NCI-H446 treated with DMSO at 0.1 percent for 48 hours (cell line): ENCODE measurements at regions not wholly inside any gene's neighbourhood (a gene's known extent, or its start where the extent isn't known, plus 50 kb on each side); places are given as distances from the start of the nearest gene placed in this dataset.
A peak's percentile ranks its signal among the peaks of the same experiment; 100 is the strongest.

Experiments used
- DNase-seq: peaks from one replicate; lab custom pipeline; 2025; lab: John Stamatoyannopoulos, UW

DNA sequence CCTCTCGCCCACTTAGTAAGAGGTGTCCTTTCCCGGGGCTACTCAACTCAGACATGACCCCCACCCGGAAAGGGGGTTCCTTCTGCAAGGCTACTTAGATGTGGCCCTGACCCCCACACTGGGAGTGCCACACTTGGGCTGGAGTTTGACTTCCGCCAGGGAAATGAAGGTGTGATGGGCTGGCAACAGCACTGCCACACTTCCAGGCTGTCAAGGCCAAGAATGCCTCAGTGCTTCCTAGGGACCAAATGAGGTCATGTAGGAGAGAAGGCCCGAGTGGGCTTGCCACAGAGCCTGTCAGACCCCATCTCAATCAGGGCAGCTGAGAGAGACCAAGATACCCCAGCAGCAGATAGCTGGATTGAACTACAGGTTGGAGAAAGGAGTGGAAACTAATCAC lies 55.5 kb downstream of the DRD1 start:
- DNase-seq = no peak

- no peak for DNase-seq
Observed at GRCh38 chr5:175387144-175387543, 56.8 kb downstream of the DRD1 start.

DNA sequence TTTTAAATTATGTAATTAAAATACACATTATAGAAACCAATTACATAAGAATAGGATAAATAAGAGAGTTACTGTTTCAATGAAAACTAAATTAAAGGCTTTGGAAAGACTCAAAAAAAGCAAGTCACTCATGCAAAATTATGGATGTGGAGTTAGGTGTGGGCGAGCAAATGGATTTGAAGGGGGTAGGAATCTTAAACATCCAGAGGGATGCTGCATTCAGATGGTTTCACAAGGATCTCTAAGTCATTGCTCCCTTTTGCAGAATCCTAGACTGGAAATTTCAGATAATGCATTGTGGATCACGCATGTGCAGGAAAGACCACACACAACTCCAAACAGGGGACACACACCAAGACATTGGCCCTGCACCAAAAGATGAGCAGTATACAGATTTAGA lies 57.5 kb downstream of the DRD1 start:
- DNase-seq = no peak

DNA sequence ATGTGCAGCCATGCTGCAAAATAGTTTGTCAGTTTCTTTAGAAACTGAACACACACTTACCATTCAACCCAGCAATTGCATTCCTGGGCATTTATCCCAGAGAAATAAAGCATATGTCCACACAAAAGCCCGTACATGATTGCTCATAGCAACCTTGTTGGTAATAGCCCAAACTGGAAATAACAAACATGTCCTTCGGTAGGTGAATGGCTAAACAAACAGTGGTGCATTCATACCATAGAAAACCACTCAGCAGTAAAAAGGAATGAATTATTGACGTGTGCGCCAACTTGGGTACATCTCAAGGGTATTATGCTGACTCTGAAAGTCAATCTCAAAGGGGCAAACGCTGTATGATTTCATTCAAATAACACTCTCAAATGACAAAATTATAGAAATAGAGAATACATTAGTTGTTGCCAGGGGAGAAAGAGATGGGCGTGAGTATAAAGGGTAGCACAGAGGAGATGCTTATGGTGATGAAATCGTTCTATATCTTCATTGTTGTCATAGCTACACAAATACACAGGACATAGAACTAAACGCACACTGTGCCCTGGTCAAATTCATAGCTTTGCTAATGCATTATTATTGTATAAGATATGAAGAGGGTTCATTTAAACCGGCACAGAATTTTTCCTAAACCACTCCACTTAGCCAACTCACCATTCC lies 58.2 kb downstream of the DRD1 start:
- peak; percentile 24 for DNase-seq

DNA sequence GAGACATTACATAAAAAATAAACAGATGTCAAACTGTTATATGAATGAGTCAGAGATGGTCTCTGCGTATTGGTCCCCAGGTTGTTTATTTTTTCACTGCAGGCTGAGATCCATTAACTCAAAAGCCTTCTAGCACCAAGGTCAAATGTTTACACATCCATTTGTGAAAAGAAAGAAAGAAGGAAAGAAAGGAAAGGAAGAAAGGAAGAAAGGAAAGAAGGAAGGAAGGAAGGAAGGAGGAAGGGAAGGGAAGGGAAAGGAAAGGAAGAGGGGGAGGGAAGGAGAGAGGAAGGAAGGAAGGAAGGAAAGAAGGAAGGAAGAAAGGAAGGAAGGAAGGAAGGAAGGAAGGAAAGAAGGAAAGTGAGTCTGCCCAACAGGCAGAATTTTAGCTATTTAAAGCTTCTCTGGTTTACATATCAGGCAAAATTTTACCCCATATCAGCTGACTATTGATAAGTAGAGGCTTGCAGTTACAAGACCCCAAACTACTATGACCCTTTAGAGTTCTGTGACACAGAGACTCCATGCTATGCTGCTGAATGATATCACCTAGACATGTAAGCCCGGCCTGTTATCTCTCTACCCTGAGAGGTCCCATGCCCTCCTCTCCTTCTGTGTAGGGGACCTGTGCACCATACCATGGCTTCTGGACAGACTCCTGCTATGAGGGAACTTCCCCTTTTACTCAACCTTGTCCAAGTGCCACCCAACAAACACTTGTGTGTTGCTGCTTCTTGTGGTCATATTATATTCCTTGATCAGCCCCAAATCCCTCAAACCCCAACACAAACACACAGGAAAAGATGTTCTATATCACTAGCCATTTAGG lies 59.0 kb downstream of the DRD1 start:
- no peak for DNase-seq

DNA sequence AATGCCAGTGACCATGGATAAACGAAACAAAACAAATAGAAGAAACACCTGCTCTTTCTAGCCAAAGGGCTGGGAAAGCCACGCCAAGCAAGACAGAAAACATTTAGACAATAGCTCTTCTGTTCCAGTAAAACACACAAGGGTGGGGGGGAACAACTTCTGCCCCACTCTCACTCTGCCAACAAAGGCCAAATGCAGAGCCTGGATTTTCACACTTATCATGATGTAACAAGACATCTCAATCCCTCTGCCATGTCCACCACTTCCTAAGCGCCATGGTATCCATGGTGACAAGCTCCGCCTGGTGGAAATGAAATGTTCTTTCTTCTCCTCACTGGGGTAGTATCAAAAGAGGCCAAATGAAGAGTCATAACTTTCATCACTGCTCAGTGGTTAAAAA lies 60.6 kb downstream of the DRD1 start:
- no peak for DNase-seq

- DNase-seq = no peak
Observed at GRCh38 chr5:175382171-175382570, 61.8 kb downstream of the DRD1 start.

DNA sequence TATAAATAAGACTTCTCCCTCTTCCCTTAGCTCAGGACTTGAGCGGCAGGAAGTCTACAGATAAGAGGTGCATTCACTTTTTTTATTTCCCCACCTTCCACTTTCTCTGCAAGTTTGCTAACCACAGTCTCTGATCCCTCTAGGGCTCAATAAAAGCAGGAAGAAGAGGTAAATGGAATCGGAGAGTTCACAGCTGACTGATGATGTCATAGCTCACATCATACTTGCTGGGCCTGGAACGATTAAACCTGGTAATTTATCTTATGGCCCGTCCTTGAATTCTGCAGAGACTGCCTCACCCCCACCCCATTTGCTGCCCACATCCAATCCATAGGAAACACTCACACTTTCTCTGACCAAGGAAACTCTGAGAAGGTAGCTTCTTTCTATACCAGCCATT lies 62.9 kb downstream of the DRD1 start:
- no peak for DNase-seq

- no peak for DNase-seq
Observed at GRCh38 chr5:175380701-175381100, 63.3 kb downstream of the DRD1 start.

GRCh38 chr5:175379867-175380266 lies 64.1 kb downstream of the DRD1 start:
- no peak for DNase-seq

GRCh38 chr5:175378444-175379028 lies 65.4 kb downstream of the DRD1 start:
- DNase-seq = no peak

GRCh38 chr5:175377816-175378215 lies 66.2 kb downstream of the DRD1 start:
- no peak for DNase-seq

DNA sequence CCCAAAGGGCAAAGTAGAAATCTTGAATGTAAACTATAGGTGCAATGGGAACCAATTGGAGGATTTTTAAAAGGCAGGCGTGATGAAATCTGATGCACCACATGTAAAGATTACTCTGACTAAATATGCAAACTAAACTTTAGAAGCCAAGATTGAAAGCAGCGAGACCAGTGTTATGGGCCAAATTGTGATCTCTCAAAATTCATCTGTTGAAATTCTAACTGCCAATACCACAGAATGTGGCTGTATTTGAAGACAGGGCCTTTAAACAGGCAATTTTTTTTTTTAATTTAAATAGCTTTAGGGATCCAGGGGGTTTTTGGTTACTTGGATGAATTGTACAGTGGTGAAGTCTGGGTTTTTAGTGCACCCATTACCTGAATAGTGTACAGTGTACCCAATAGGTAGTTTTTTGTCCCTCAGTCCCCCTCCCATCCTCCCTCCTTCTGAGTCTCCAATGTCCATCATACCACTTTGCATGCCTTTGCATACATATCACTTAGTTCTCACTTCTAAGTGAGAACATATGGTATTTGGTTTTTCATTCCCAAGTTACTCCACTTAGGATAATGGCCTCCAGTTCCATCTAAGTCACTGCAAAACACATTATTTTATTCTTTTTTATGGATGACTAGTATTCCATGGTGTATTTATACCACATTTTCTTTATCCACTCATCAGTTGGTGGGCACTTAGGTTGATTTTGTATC lies 69.7 kb downstream of the DRD1 start:
- DNase-seq = no peak

DNA sequence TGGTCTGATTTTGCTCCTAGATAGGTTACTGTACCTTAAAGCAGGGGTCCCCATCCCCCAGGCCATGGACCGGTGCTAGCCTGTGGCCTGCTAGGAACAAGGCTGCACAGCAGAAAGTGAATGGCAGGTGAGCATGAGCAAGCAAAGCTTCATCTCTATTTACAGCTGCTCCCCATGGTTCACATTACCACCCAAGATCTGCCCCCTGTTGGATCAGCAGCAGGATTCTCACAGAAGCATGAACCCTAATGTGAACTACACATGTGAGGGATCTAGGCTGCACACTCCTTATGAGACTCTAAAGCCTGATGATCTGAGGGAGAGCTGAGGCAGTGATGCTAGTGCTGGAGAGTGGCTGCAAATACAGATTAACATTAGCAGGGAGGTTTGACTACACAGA lies 78.1 kb downstream of the DRD1 start:
- DNase-seq = no peak

- no peak for DNase-seq
Observed at GRCh38 chr5:175363300-175363699, 80.7 kb downstream of the DRD1 start.

GRCh38 chr5:175357995-175358394 lies 86.0 kb downstream of the DRD1 start:
- no peak for DNase-seq

GRCh38 chr5:175356428-175356827 lies 87.6 kb downstream of the DRD1 start:
- no peak for DNase-seq

DNA sequence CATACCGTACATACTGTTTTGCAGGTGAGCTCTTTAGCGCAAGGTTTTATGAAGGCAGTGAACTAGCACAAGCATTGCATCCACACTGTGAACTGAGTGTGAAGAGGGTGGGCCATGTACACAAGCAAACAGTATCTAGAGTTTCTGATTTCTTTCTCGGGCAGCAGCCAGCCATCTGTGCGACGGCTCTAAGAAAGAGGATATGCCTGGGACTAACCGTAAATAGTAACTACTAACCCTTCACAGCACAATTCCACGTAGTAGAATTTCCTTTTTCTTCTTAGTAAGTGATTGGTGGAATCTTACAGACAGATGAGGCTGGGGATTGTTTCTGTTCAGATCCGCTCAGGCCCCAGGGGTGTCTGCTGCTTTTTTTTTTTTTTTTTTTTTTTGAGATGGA lies 89.0 kb downstream of the DRD1 start:
- DNase-seq = no peak

GRCh38 chr5:175353926-175354325 lies 90.1 kb downstream of the DRD1 start:
- no peak for DNase-seq

GRCh38 chr5:175351897-175352590 lies 91.9 kb downstream of the DRD1 start:
- DNase-seq = no peak

GRCh38 chr5:175351126-175351525 lies 92.9 kb downstream of the DRD1 start:
- no peak for DNase-seq

DNA sequence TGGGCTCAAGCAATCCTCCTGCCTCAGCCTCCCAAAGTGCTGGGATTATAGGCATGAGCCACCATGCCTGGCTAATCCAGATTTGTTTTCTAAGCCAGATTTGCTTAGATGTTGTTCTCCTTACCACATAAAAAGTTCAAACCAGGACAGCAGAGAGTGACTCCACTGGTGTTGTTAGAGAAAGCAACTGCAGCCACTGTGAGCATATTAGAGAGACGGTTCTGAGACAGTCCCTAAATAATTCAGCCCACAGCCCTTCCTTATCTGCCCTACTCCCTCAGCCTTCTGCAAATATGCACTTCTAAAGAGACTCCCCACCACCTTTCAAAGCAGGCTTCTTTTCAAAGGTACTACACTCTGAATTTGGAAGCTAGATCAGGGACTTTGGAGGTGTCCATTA lies 96.1 kb downstream of the DRD1 start:
- DNase-seq = no peak
